Spleen (tissue), 11 donors: ENCODE measurements at regions not wholly inside any gene's neighbourhood (a gene's known extent, or its start where the extent isn't known, plus 50 kb on each side); places are given as distances from the start of the nearest gene placed in this dataset.
A peak's percentile ranks its signal among the peaks of the same experiment; 100 is the strongest.

ENCODE experiments used
- DNase-seq: peaks from one replicate; pipeline ENCODE4 v3.0.0-alpha.2; 2020
- H3K27ac ChIP-seq, 8 donors: fragments of 200-600 bp; sonication (generic) in 7 of 8; 1 replicate in 4 of 8; 2 replicates in 4 of 8; pipeline versions ENCODE4 v1.5.0 to v1.8.0; 2016 to 2021; ENCODE audit warnings: inconsistent platforms in 4 of 8, mild to moderate bottlenecking in 4 of 8, moderate library complexity in 1 of 8
- H3K27me3 ChIP-seq, 7 donors: fragments of 200-600 bp; sonication (generic) in 6 of 7; replicated peaks in 1 of 7; 1 replicate in 4 of 7; 2 replicates in 3 of 7; pipeline versions ENCODE4 v1.5.0 to v1.8.0; 2016 to 2021; ENCODE audit warnings: inconsistent platforms in 3 of 7, mild to moderate bottlenecking in 1 of 7
- H3K36me3 ChIP-seq, 6 donors: fragments of 200-600 bp; sonication (generic) in 5 of 6; 1 replicate in 4 of 6; 2 replicates in 2 of 6; pipeline versions ENCODE4 v1.5.0 to v1.8.0; 2016 to 2021; ENCODE audit warnings: inconsistent platforms in 2 of 6
- H3K4me1 ChIP-seq, 6 donors: fragments of 200-600 bp; sonication (generic) in 5 of 6; 1 replicate in 3 of 6; 2 replicates in 3 of 6; pipeline versions ENCODE4 v1.5.0 to v1.8.0; 2016 to 2021; ENCODE audit warnings: inconsistent platforms in 3 of 6
- H3K4me3 ChIP-seq, 8 donors: fragments of 200-600 bp; sonication (generic) in 7 of 8; 1 replicate in 4 of 8; 2 replicates in 4 of 8; pipeline versions ENCODE4 v1.5.0 to v1.8.0; 2016 to 2021; ENCODE audit warnings: inconsistent platforms in 4 of 8, mild to moderate bottlenecking in 4 of 8, moderate library complexity in 2 of 8
- H3K9me3 ChIP-seq, 8 donors: fragments of 200-600 bp; sonication (generic) in 7 of 8; 1 replicate in 4 of 8; 2 replicates in 4 of 8; pipeline versions ENCODE4 v1.5.0 to v1.8.0; 2016 to 2021; ENCODE audit warnings: inconsistent platforms in 4 of 8
- POLR2A ChIP-seq, 3 donors: fragments of 450-650 bp; IDR thresholded peaks; one replicate each; pipeline ENCODE4 v1.5.1; 2017; ENCODE audit warnings: antibody characterized with exemption in 3 of 3, mild to moderate bottlenecking in 1 of 3
- POLR2AphosphoS5 ChIP-seq, 3 donors: sonication (generic); formaldehyde crosslinking; IDR thresholded peaks; one replicate each; pipeline ENCODE4 v1.5.1; 2017; ENCODE audit warnings: antibody characterized with exemption in 3 of 3
- WGBS, 5 donors: extraction: QIAGEN DNeasy Blood & Tissue Kit in 3 of 5; methylation state at CpG; one replicate each; pipeline versions ENCODE4 v1.1.5 to v1.1.7; 2013 to 2018; 5-methylcytosine and 5-hydroxymethylcytosine counted together
- intact Hi-C: fragments of 100-400 bp; cut with DNase I; formaldehyde crosslinking; loops from one replicate; pipeline ENCODE4 v1.15.0; 2023; ENCODE audit warnings: low total_unique reads
- TF ChIP-seq, protein P1 (sequence below), 11 experiments: fragments of 200-600 bp in 7 of 11; fragments of 450-650 bp in 4 of 11; sonication (generic) in 4 of 11; IDR thresholded peaks in 8 of 11; conservative IDR thresholded peaks in 3 of 11; 1 replicate in 7 of 11; 2 replicates in 4 of 11; pipeline versions ENCODE4 v1.4.0 to v1.8.0; 2016 to 2021; ENCODE audit warnings: antibody characterized with exemption in 11 of 11, inconsistent platforms in 4 of 11, mild to moderate bottlenecking in 1 of 11
- donor health status: healthy with polysubstance abuse.
- donor health status: DM: no; HTN: no; CAD: no; lungs with moderate emphysema.
- donor health status: DM: no; HTN: no; CAD: no.
- donor health status: Bipolar disorder and iron deficiency.
- donor health status: healthy.
- donor health status: DM: no; HTN: no; CAD: no.
- donor health status: DM: yes; HTN: yes; CAD: no.

DNA sequence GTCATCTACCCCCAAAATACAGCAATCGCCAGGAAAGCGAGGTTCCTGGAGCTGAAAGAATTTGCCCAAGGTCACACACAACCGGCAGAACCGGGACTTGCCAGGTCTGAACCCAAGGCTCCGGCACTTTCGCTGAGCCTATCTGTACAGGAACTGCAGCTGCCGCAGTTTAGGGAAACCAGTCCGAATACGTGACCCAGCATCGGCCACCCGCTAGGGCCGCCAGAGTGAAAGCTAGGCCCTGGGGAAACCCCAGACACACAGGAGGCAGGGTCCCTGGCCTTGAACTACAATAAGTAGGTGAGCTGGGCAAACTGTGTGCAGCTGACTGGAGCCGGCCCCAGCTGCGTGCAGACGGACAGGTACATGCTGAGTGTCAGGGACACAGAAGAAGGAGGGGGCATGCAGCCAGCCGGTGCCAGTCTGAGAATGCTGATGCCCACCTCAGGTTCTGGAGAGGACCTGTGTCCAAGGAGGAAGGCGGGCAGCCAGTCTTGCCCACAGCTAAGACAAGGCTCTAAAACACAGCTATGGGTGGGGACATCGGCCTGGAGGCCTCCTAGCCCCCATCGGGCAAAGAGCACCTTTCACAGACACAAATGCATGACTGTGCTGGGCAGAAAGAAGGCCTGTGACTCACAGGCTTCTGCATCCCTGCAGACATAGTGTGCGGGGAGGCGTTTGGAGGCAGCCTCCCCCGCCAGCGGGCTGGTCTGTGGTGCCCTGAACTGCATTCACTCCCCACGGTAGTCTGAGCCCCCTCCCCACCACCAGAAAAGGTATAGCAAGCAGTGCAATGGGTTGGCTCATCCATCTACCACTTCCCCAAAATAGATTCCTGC lies 107.4 kb upstream of the ID2 start:
- intact Hi-C loops = no loop called here
- peak; percentile 80 for DNase-seq
- Histone ChIP-seq H3K4me3 (peak overlapping the region in 1 of 8 donors; percentile 30), H3K36me3 (no peaks in the 10 kb centered on the region), H3K27me3 (peaks cover 0 to 35% (median 0%) of the 10 kb centered on the region in 7 donors), H3K4me1 (peaks cover 29 to 75% (median 44%) of the 10 kb centered on the region in 6 donors), H3K27ac (peak overlapping the region in 2 of 8 donors; percentile 3 to 8), H3K9me3 (no peaks in the 10 kb centered on the region)
- WGBS, 5 donors = 53 to 69% (median 65%) methylated on average over 19 to 24 of the region's 24 CpGs
- TF ChIP-seq POLR2A (IDR thresholded peaks at IDR 0.05) = no peak
- TF ChIP-seq POLR2AphosphoS5 (IDR thresholded peaks at IDR 0.05) = peak in 1 of 3 donors; percentile 34
- TF ChIP-seq, protein P1, sequence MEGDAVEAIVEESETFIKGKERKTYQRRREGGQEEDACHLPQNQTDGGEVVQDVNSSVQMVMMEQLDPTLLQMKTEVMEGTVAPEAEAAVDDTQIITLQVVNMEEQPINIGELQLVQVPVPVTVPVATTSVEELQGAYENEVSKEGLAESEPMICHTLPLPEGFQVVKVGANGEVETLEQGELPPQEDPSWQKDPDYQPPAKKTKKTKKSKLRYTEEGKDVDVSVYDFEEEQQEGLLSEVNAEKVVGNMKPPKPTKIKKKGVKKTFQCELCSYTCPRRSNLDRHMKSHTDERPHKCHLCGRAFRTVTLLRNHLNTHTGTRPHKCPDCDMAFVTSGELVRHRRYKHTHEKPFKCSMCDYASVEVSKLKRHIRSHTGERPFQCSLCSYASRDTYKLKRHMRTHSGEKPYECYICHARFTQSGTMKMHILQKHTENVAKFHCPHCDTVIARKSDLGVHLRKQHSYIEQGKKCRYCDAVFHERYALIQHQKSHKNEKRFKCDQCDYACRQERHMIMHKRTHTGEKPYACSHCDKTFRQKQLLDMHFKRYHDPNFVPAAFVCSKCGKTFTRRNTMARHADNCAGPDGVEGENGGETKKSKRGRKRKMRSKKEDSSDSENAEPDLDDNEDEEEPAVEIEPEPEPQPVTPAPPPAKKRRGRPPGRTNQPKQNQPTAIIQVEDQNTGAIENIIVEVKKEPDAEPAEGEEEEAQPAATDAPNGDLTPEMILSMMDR (IDR thresholded peaks at IDR 0.05 in 8 of 11, conservative IDR thresholded peaks at IDR 0.05 in 3 of 11) = no peak

DNA sequence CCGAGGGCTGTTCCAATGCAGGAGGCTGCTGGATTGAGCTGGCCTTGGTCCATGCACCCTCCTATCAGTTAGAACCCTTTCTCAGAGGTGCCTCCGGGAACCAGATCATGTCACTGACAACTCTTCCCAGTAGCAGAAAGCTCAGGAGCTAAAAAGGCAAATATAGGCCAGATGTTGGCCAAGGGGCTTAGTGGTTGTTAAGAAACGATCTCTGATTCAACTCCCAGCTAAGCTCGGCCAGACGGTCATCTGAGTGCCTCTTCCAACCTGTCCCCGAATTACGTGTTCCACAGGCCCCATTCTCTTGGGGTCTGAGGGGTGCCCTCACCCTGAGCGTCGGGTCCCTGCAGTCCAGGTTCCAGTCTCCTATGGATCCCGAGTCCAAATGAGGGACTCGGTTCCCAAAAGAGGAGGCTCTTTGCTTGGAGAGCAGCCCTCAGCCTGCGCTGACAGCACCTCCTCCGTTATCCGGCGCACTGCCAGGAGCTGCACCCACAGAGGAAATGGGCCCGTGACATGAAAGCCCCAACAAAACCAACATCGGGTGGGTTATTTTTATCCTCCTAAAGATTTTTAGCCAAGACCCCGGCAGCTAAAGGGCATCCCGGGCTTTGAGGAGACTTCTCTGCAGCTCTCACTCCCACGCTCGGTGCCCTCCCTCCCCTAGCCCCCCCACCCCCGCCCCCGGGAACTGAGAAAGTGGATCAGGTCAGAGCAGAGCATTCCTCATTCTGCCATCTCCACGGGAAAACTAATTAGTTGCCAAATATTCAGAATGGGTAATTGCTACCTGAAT lies 106.6 kb upstream of the ID2 start:
- no peaks in the 10 kb centered on the region for H3K36me3 ChIP-seq
- H3K4me3 ChIP-seq = peak overlapping the region in 1 of 8 donors; percentile 30
- WGBS, 5 donors = 16 to 29% (median 24%) methylated on average over 24 of the region's 24 CpGs
- peak; percentile 87 for DNase-seq
- peaks cover 0 to 35% (median 0%) of the 10 kb centered on the region in 7 donors for H3K27me3 ChIP-seq
- intact Hi-C loops = no loop called here
- peak in 1 of 3 donors; percentile 19 for TF ChIP-seq POLR2AphosphoS5 (IDR thresholded peaks at IDR 0.05)
- no peak for TF ChIP-seq POLR2A (IDR thresholded peaks at IDR 0.05)
- TF ChIP-seq, protein P1 (IDR thresholded peaks at IDR 0.05 in 8 of 11, conservative IDR thresholded peaks at IDR 0.05 in 3 of 11) = no peak
- H3K4me1 ChIP-seq = peaks cover 29 to 82% (median 45%) of the 10 kb centered on the region in 6 donors
- peak overlapping the region in 1 of 8 donors; percentile 18 for H3K27ac ChIP-seq
- H3K9me3 ChIP-seq = no peaks in the 10 kb centered on the region

DNA sequence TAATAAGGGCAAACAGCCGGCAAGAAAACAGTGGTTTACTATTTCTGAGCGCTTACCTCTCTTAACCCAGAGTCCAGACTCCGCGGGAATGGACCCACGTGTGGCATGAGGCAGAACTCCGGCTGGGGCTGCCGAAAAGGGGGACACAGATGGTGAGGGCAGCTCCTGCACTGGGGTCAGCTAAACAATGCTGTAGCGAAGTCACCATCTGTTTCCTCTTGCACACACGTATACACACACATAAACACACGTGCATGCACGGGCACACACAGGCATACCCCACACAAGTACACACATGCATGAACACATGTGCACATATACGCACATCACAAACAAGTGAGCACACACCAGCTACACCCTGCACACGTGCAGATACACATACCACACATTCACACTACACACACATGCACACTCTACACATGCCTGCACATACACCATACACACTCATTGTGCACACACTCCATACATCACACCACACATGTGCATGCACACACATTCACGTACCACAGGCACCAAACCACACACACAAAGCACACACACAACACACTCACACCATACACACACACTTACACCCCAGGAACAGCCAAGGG lies 105.9 kb upstream of the ID2 start:
- peak overlapping the region in 1 of 8 donors; percentile 30 for H3K4me3 ChIP-seq
- WGBS, 5 donors = 42 to 50% (median 45%) methylated on average over 14 of the region's 14 CpGs
- no peak for DNase-seq
- H3K27me3 ChIP-seq = peaks cover 0 to 35% (median 0%) of the 10 kb centered on the region in 7 donors
- H3K4me1 ChIP-seq = peaks cover 35 to 89% (median 52%) of the 10 kb centered on the region in 6 donors
- no peaks in the 10 kb centered on the region for H3K9me3 ChIP-seq
- TF ChIP-seq POLR2AphosphoS5 (IDR thresholded peaks at IDR 0.05) (no peak), POLR2A (IDR thresholded peaks at IDR 0.05) (no peak)
- TF ChIP-seq, protein P1 (IDR thresholded peaks at IDR 0.05 in 8 of 11, conservative IDR thresholded peaks at IDR 0.05 in 3 of 11) = no peak
- intact Hi-C loops = no loop called here
- H3K36me3 ChIP-seq = no peaks in the 10 kb centered on the region
- peak overlapping the region in 2 of 8 donors; percentile 18 to 42 for H3K27ac ChIP-seq
